MM.1S (cell line): ENCODE measurements at regions not wholly inside any gene's neighbourhood (a gene's known extent, or its start where the extent isn't known, plus 50 kb on each side); places are given as distances from the start of the nearest gene placed in this dataset.

ENCODE experiments used
- EZH2 ChIP-seq: fragments of 300-600 bp; sonication (generic); optimal IDR thresholded peaks from 2 replicates; pipeline ENCODE3; 2017; ENCODE audit warnings: low read depth, mild to moderate bottlenecking, antibody characterized with exemption, low read length, mixed read lengths
- TF ChIP-seq, protein P1 (sequence below): fragments of 300-600 bp; sonication (generic); IDR thresholded peaks from 2 replicates; pipeline ENCODE4 v1.5.1; 2016; ENCODE audit warnings: antibody characterized with exemption, low read length, mixed read lengths

DNA sequence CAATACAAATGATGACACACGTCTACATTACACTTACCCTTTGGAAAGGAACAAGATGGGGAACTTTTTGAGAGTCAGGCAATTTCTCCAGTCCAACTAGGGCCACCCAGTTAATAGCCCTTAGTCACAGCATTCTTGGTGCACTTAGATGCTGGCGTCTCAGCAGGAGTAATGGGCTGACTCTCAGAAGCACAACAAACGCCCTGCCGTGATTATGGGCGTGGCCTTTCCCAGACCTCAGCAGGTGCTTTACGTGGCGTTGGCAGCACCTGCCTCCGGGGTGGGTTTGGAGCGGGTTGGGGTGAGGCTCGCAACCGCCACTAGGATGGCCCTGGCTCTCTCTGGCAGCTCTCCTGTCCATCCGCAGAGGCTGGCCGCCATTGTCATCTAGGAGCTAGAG, 147.6 kb upstream of the SHH start:
- TF ChIP-seq, protein P1, sequence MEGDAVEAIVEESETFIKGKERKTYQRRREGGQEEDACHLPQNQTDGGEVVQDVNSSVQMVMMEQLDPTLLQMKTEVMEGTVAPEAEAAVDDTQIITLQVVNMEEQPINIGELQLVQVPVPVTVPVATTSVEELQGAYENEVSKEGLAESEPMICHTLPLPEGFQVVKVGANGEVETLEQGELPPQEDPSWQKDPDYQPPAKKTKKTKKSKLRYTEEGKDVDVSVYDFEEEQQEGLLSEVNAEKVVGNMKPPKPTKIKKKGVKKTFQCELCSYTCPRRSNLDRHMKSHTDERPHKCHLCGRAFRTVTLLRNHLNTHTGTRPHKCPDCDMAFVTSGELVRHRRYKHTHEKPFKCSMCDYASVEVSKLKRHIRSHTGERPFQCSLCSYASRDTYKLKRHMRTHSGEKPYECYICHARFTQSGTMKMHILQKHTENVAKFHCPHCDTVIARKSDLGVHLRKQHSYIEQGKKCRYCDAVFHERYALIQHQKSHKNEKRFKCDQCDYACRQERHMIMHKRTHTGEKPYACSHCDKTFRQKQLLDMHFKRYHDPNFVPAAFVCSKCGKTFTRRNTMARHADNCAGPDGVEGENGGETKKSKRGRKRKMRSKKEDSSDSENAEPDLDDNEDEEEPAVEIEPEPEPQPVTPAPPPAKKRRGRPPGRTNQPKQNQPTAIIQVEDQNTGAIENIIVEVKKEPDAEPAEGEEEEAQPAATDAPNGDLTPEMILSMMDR: no peak
- TF ChIP-seq EZH2: no peak
